ENCODE measurements at regions not wholly inside any gene's neighbourhood (a gene's known extent, or its start where the extent isn't known, plus 50 kb on each side); places are given as distances from the start of the nearest gene placed in this dataset.

DNA sequence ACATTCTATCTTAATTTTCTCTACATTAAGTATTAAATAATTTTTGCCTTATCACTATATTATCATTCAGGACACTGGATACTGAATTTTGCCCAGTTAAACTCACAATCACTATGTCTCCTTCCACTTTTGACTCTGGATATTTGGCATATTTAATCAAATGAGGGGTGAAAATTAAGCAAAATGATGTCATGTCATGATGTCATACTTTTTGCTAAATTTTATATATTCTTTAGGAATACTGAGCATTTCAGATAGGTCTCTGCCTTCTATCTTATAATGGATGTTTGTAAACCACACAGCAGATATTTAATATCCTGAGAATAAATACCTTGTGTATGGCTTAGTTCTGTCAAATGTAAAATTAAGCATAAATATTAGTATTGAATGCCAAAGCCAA lies 79.5 kb upstream of the HIVEP3 start (continued):
- TF ChIP-seq, protein P1, sequence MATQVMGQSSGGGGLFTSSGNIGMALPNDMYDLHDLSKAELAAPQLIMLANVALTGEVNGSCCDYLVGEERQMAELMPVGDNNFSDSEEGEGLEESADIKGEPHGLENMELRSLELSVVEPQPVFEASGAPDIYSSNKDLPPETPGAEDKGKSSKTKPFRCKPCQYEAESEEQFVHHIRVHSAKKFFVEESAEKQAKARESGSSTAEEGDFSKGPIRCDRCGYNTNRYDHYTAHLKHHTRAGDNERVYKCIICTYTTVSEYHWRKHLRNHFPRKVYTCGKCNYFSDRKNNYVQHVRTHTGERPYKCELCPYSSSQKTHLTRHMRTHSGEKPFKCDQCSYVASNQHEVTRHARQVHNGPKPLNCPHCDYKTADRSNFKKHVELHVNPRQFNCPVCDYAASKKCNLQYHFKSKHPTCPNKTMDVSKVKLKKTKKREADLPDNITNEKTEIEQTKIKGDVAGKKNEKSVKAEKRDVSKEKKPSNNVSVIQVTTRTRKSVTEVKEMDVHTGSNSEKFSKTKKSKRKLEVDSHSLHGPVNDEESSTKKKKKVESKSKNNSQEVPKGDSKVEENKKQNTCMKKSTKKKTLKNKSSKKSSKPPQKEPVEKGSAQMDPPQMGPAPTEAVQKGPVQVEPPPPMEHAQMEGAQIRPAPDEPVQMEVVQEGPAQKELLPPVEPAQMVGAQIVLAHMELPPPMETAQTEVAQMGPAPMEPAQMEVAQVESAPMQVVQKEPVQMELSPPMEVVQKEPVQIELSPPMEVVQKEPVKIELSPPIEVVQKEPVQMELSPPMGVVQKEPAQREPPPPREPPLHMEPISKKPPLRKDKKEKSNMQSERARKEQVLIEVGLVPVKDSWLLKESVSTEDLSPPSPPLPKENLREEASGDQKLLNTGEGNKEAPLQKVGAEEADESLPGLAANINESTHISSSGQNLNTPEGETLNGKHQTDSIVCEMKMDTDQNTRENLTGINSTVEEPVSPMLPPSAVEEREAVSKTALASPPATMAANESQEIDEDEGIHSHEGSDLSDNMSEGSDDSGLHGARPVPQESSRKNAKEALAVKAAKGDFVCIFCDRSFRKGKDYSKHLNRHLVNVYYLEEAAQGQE (IDR thresholded peaks at IDR 0.05): no peak

DNA sequence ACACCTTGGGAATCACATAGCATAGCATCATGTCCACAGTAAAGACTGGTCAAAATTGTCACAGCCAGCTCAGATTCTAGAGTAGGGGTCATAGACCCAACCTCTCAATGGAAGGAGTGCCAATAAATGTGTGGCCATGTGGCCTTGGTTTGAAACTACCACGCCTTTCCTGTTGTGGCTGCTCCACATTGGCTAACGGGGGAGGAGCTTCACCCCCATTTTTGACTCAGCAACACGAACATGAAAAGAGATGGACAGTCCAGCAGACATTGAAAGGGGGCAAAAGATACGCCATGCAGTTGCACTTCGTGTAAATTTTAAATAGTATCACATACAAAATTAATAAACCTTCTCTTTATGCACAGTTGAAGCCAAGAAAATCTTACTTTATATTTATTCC lies 78.4 kb upstream of the HIVEP3 start:
- H3K4me3 ChIP-seq: no peak overlapping the region
- no peak overlapping the region for H3K4me2 ChIP-seq
- TF ChIP-seq FOSL2 (IDR thresholded peaks at IDR 0.05): no peak
- no peak for TF ChIP-seq FOSL2 (CRISPR knock-in tag; IDR thresholded peaks at IDR 0.05)
- TF ChIP-seq CBX8 (IDR thresholded peaks at IDR 0.05): no peak
- TF ChIP-seq, protein P2, sequence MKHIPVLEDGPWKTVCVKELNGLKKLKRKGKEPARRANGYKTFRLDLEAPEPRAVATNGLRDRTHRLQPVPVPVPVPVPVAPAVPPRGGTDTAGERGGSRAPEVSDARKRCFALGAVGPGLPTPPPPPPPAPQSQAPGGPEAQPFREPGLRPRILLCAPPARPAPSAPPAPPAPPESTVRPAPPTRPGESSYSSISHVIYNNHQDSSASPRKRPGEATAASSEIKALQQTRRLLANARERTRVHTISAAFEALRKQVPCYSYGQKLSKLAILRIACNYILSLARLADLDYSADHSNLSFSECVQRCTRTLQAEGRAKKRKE (CRISPR knock-in tag; IDR thresholded peaks at IDR 0.05; ENCODE audit: low read depth): no peak
- TF ChIP-seq GATA3 (IDR thresholded peaks at IDR 0.05; ENCODE audit: borderline replicate concordance): no peak
- TF ChIP-seq CEBPB (IDR thresholded peaks at IDR 0.05): no peak
- no peak for TF ChIP-seq HOXB5 (CRISPR knock-in tag; IDR thresholded peaks at IDR 0.05)
- no peak for TF ChIP-seq KDM5A (IDR thresholded peaks at IDR 0.05)
- TF ChIP-seq KDM1A (IDR thresholded peaks at IDR 0.05; ENCODE audit: low read depth): no peak
- TF ChIP-seq HOXB13 (CRISPR knock-in tag; IDR thresholded peaks at IDR 0.05; ENCODE audit: low read depth): no peak
- no peak for TF ChIP-seq ESRRA (IDR thresholded peaks at IDR 0.05; ENCODE audit: borderline replicate concordance, low read length)
- TF ChIP-seq EHF (CRISPR knock-in tag; IDR thresholded peaks at IDR 0.05): no peak
- no peak for TF ChIP-seq SMC3 (IDR thresholded peaks at IDR 0.05)
- no peak for TF ChIP-seq ZC3H11A (IDR thresholded peaks at IDR 0.05)
- TF ChIP-seq NR3C1 (IDR thresholded peaks at IDR 0.05): no peak
- no peaks in the 10 kb centered on the region for H3K9me3 ChIP-seq
- ATAC-seq: no peak
- no peak overlapping the region for H3K27ac ChIP-seq
- ChIA-PET POLR2A (no interaction called here), CTCF (no interaction called here)
- 66% methylated on average over 5 of the region's 5 CpGs for WGBS (ENCODE audit: missing lambda C conversion rate)
- no peaks in the 10 kb centered on the region for H3K4me1 ChIP-seq
- no peak for FAIRE-seq
- DNase-seq (ENCODE audit: low read depth in 1 of 2, low spot score in 1 of 2): no peak

DNA sequence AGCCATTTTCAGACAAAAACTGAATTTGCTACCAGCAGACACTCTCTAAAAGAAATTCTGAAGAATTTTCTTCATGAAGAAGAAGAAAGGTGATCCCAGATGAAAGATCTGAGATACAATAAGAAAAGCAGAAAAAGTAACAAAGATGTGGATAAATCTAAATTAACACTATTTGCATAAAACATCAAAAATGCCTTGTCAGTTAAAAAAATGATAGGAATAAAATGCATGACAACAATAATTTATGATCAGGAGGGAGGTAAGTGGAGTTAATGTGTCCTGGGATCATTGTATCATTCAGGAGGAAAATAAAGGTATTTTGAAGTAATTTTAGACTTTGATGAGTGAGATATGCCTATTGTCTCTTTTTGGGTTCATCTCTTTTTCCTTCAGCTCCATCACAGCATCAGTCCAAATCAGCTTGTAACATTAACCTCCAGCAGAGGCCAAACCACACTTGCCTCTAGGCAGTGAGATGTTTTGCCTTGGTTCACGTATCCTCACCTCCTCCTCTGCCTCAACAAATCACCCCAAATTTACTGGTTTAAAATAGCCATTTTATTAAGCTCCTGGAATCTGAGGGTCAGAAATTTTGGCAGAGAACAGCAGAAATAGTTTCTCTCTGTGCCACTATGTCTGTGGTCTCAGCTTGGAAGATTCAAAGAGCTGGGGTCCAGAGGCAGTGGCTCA lies 76.9 kb upstream of the HIVEP3 start:
- H3K9me3 ChIP-seq: no peaks in the 10 kb centered on the region
- no peak overlapping the region for H3K27ac ChIP-seq
- no peaks in the 10 kb centered on the region for H3K4me1 ChIP-seq
- POLR2A ChIA-PET: no interaction called here
- no peak overlapping the region for H3K4me2 ChIP-seq
- CTCF ChIA-PET: interaction anchor here (0.6 kb wide), 1 partner anchor 160 kb away, joined by 4 read pairs; no protein-coding TSS in a partner anchor
- H3K4me3 ChIP-seq: no peak overlapping the region
- ATAC-seq (no peak), FAIRE-seq (no peak), DNase-seq (ENCODE audit: low read depth in 1 of 2, low spot score in 1 of 2) (no peak)
- WGBS (ENCODE audit: missing lambda C conversion rate): 45% methylated on average over 1 of the region's 1 CpG
- TF ChIP-seq KDM1A (IDR thresholded peaks at IDR 0.05; ENCODE audit: low read depth) (no peak), POLR2AphosphoS2 (conservative IDR thresholded peaks at IDR 0.05; ENCODE audit: low read length) (no peak), ZC3H11A (IDR thresholded peaks at IDR 0.05) (no peak), TP53 (CRISPR knock-in tag; IDR thresholded peaks at IDR 0.05) (no peak), RCOR1 (IDR thresholded peaks at IDR 0.05; ENCODE audit: low read depth, low read length) (no peak), CHD4 (IDR thresholded peaks at IDR 0.05; ENCODE audit: borderline replicate concordance) (no peak)
- TF ChIP-seq, protein P3, sequence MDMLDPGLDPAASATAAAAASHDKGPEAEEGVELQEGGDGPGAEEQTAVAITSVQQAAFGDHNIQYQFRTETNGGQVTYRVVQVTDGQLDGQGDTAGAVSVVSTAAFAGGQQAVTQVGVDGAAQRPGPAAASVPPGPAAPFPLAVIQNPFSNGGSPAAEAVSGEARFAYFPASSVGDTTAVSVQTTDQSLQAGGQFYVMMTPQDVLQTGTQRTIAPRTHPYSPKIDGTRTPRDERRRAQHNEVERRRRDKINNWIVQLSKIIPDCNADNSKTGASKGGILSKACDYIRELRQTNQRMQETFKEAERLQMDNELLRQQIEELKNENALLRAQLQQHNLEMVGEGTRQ (IDR thresholded peaks at IDR 0.05): no peak
- TF ChIP-seq, protein P4, sequence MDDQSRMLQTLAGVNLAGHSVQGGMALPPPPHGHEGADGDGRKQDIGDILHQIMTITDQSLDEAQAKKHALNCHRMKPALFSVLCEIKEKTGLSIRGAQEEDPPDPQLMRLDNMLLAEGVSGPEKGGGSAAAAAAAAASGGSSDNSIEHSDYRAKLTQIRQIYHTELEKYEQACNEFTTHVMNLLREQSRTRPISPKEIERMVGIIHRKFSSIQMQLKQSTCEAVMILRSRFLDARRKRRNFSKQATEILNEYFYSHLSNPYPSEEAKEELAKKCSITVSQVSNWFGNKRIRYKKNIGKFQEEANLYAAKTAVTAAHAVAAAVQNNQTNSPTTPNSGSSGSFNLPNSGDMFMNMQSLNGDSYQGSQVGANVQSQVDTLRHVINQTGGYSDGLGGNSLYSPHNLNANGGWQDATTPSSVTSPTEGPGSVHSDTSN (IDR thresholded peaks at IDR 0.05): no peak
